K562 (cell line): ENCODE measurements at regions not wholly inside any gene's neighbourhood (a gene's known extent, or its start where the extent isn't known, plus 50 kb on each side); places are given as distances from the start of the nearest gene placed in this dataset.
A peak's percentile ranks its signal among the peaks of the same experiment; 100 is the strongest.

Source experiments
- ATAC-seq: fragments of 200-7000 bp; cut with Tn5 transposase; 3 replicates; pipeline ENCODE4 v1.9.1; 2020; ENCODE audit warnings: moderate library complexity
- BruUV-seq: library from RNA; stranded (reverse); fragments of 400-500 nt; replicated peaks from 2 replicates; lab custom pipeline; 2021; lab: Mats Ljungman, UMichigan
- CTCF ChIA-PET: fragments of 300-600 bp; formaldehyde crosslinking; extraction: SDS; loops from one replicate; lab custom pipeline; 2021; ENCODE audit warnings: low intra/inter-chr PET ratio; lab: Yijun Ruan, JAX
- POLR2A ChIA-PET: fragments of 300-600, 350-650 bp; sonication (Branson Sonifier 250); formaldehyde crosslinking; extraction: SDS; loops from one replicate; lab custom pipeline; 2021; ENCODE audit warnings: antibody characterized with exemption, inconsistent platforms; lab: Yijun Ruan, JAX
- DNase-seq, 4 experiments: peaks; one replicate each; pipeline versions ENCODE4 v3.0.0 to v3.0.0-alpha.2; 2011 to 2018; ENCODE audit warnings: low spot score in 3 of 4, mixed read lengths in 3 of 4; ENCODE audit errors: extremely low read depth in 1 of 4
- FAIRE-seq: peaks from 2 replicates; lab custom pipeline; 2011; peaks lifted over from hg19 to GRCh38; lab: Jason Lieb, UNC
- H2AFZ ChIP-seq: 2 replicates; pipeline ENCODE4 v1.6.0; 2011; ENCODE audit warnings: low read depth, low read length, control low read depth, inconsistent platforms
- H3K27ac ChIP-seq: fragments of 200-600 bp; 3 replicates; pipeline ENCODE4 v1.8.0; 2011; ENCODE audit warnings: low read depth, mild to moderate bottlenecking, control low read depth, inconsistent platforms, low read length, moderate library complexity, mixed read lengths; ENCODE audit errors: extremely low read depth
- H3K27me3 ChIP-seq, 2 experiments: fragments of 300-600 bp in 1 of 2; 2 replicates in 1 of 2; 3 replicates in 1 of 2; pipeline versions ENCODE4 v1.6.0 to v1.8.0; 2011; ENCODE audit warnings: inconsistent platforms in 2 of 2, low read length in 2 of 2, mild to moderate bottlenecking in 1 of 2, mixed read lengths in 1 of 2, moderate library complexity in 1 of 2; ENCODE audit not compliant: control insufficient read depth in 2 of 2, insufficient read depth in 2 of 2
- H3K36me3 ChIP-seq: fragments of 300-600 bp; 3 replicates; pipeline ENCODE4 v1.8.0; 2011; ENCODE audit warnings: mild to moderate bottlenecking, low read length, inconsistent platforms; ENCODE audit not compliant: control insufficient read depth, insufficient read depth
- H3K4me1 ChIP-seq, 2 experiments: fragments of 200-600 bp in 1 of 2; replicated peaks in 1 of 2; 2 replicates in 1 of 2; 3 replicates in 1 of 2; pipeline versions ENCODE4 v1.5.1 to v1.8.0; 2011; ENCODE audit warnings: inconsistent platforms in 2 of 2, low read length in 2 of 2, mild to moderate bottlenecking in 1 of 2, mixed read lengths in 1 of 2, moderate library complexity in 1 of 2; ENCODE audit not compliant: control insufficient read depth in 2 of 2, insufficient read depth in 2 of 2
- H3K4me2 ChIP-seq: 2 replicates; pipeline ENCODE4 v1.6.1; 2011; ENCODE audit warnings: low read length, control low read depth, inconsistent platforms, mixed read lengths; ENCODE audit not compliant: insufficient read depth
- H3K4me3 ChIP-seq: fragments of 200-600 bp; sonication (generic), shearing (Covaris generic); 2 replicates; pipeline ENCODE4 v1.5.1; 2016; ENCODE audit warnings: control low read depth, inconsistent platforms
- H3K79me2 ChIP-seq: fragments of 200-600 bp; 3 replicates; pipeline ENCODE4 v1.8.0; 2011; ENCODE audit warnings: low read length, inconsistent platforms; ENCODE audit not compliant: control insufficient read depth, insufficient read depth
- H3K9ac ChIP-seq, 2 experiments: 2 replicates each; pipeline versions ENCODE4 v1.6.0 to v1.6.1; 2011; ENCODE audit warnings: low read depth in 2 of 2, low read length in 2 of 2, control low read depth in 1 of 2, inconsistent platforms in 1 of 2, mild to moderate bottlenecking in 1 of 2, mixed read lengths in 1 of 2; ENCODE audit not compliant: insufficient read depth in 1 of 2
- H3K9me1 ChIP-seq: one replicate; pipeline ENCODE4 v1.6.0; 2011; ENCODE audit warnings: inconsistent platforms, mild to moderate bottlenecking, low read length, moderate library complexity; ENCODE audit not compliant: control insufficient read depth, insufficient read depth
- H3K9me3 ChIP-seq: replicated peaks from 2 replicates; pipeline ENCODE4 v1.5.1; 2011; ENCODE audit warnings: low read depth, low read length, inconsistent platforms; ENCODE audit not compliant: control insufficient read depth, insufficient read depth
- H4K20me1 ChIP-seq: replicated peaks from 2 replicates; pipeline ENCODE4 v1.6.1; 2011; ENCODE audit warnings: low read length, inconsistent platforms, mixed read lengths; ENCODE audit not compliant: control insufficient read depth, insufficient read depth
- BACH1 ChIP-seq: fragments of 200-800 bp; sonication (Bioruptor generic); IDR thresholded peaks from 2 replicates; pipeline ENCODE4 v1.6.1; 2016; ENCODE audit warnings: missing genetic modification characterization, missing compliant biosample characterization
- CREBBP ChIP-seq: IDR thresholded peaks from one replicate; pipeline ENCODE4 v1.6.1; 2012; ENCODE audit warnings: low read depth, mild to moderate bottlenecking, control low read depth, inconsistent platforms, low read length
- FOXM1 ChIP-seq, 2 experiments: fragments of 450-650 bp in 1 of 2; sonication (generic) in 1 of 2; formaldehyde crosslinking in 1 of 2; IDR thresholded peaks; 2 replicates each; pipeline versions ENCODE4 v1.6.1 to v1.9.0; 2017 to 2022; ENCODE audit warnings: low read depth in 2 of 2, mild to moderate bottlenecking in 2 of 2, missing genetic modification reagents in 1 of 2, moderate library complexity in 1 of 2
- HCFC1 ChIP-seq: IDR thresholded peaks from 2 replicates; pipeline ENCODE4 v1.6.1; 2012; ENCODE audit warnings: low read depth, low read length, improper control_type of control experiment
- HDAC6 ChIP-seq: IDR thresholded peaks from 2 replicates; pipeline ENCODE4 v1.6.1; 2012; ENCODE audit warnings: low read depth, mild to moderate bottlenecking, control low read depth, inconsistent platforms, low read length, moderate library complexity
- IFI16 ChIP-seq: fragments of 250-450 bp; sonication (Bioruptor Pico); IDR thresholded peaks from 2 replicates; pipeline ENCODE4 v2.1.2; 2022; ENCODE audit warnings: mild to moderate bottlenecking, inconsistent platforms
- MCM7 ChIP-seq, 2 experiments: fragments of 450-650 bp; IDR thresholded peaks; 2 replicates each; pipeline ENCODE4 v1.6.1; 2016 to 2018
- POU5F1 ChIP-seq: fragments of 150-350 bp; IDR thresholded peaks from 2 replicates; pipeline ENCODE4 v1.6.1; 2014; ENCODE audit warnings: borderline replicate concordance, low read length, low read depth, mild to moderate bottlenecking; ENCODE audit not compliant: partially characterized antibody
- PRMT5 ChIP-seq: sonication (generic); formaldehyde crosslinking; IDR thresholded peaks from 2 replicates; pipeline ENCODE4 v1.5.0; 2020; ENCODE audit warnings: missing genetic modification reagents
- RFX1 ChIP-seq: fragments of 450-650 bp; IDR thresholded peaks from 2 replicates; pipeline ENCODE4 v1.6.1; 2016; ENCODE audit warnings: mild to moderate bottlenecking, moderate library complexity
- TEAD2 ChIP-seq: fragments of 450-650 bp; IDR thresholded peaks from 2 replicates; pipeline ENCODE4 v1.6.1; 2016; ENCODE audit warnings: missing genetic modification characterization, control low read depth, missing compliant biosample characterization
- YY1 ChIP-seq, 3 experiments: IDR thresholded peaks; 2 replicates each; pipeline ENCODE4 v1.6.1; 2011; ENCODE audit warnings: low read length in 2 of 3, mild to moderate bottlenecking in 2 of 3, moderate library complexity in 2 of 3, borderline replicate concordance in 1 of 3, control low read depth in 1 of 3, low read depth in 1 of 3; ENCODE audit not compliant: insufficient read depth in 3 of 3, insufficient replicate concordance in 2 of 3, control insufficient read depth in 1 of 3, insufficient read length in 1 of 3; ENCODE audit errors: extremely low read depth in 1 of 3
- ZC3H11A ChIP-seq: IDR thresholded peaks from 2 replicates; pipeline ENCODE4 v1.6.1; 2012; ENCODE audit warnings: low read depth, low read length, improper control_type of control experiment
- ZFPM2 ChIP-seq: fragments of 250-450 bp; sonication (Bioruptor Pico); IDR thresholded peaks from 2 replicates; pipeline ENCODE4 v1.5.1; 2022; ENCODE audit warnings: mild to moderate bottlenecking
- ZNF77 ChIP-seq: fragments of 250-450 bp; sonication (Bioruptor Pico); IDR thresholded peaks from 2 replicates; pipeline ENCODE4 v1.5.0; 2020
- ZNF79 ChIP-seq: fragments of 250-450 bp; sonication (Bioruptor Pico); IDR thresholded peaks from 2 replicates; pipeline ENCODE4 v1.4.0; 2020; ENCODE audit warnings: low read depth, mild to moderate bottlenecking, moderate library complexity
- WGBS: fragments of 100-300 bp; shearing (Covaris generic); methylation state at CpG from one replicate; pipeline ENCODE4 v1.1.6; 2016; ENCODE audit warnings: low coverage, mixed read lengths; ENCODE audit not compliant: insufficient coverage; ENCODE audit errors: missing lambda C conversion rate; 5-methylcytosine and 5-hydroxymethylcytosine counted together
- in situ Hi-C: fragments of 300-500 bp; cut with MboI; formaldehyde crosslinking; loops from 4 replicates; pipeline ENCODE4 v1.15.0; 2018; ENCODE audit warnings: inconsistent platforms, mixed read lengths
- intact Hi-C: fragments of 100-400 bp; cut with micrococcal nuclease; formaldehyde crosslinking; loops from 2 replicates; pipeline ENCODE4 v1.14.2; 2022
- TF ChIP-seq, protein P1 (sequence below): sonication (generic); formaldehyde crosslinking; IDR thresholded peaks from 2 replicates; pipeline ENCODE4 v1.8.0; 2022; ENCODE audit warnings: mild to moderate bottlenecking, missing genetic modification reagents, borderline replicate concordance
- TF ChIP-seq, protein P2 (sequence below): fragments of 200-800 bp; sonication (Bioruptor generic); IDR thresholded peaks from 2 replicates; pipeline ENCODE4 v1.6.1; 2017; ENCODE audit warnings: missing genetic modification characterization, missing compliant biosample characterization
- TF ChIP-seq, protein P3 (sequence below): sonication (generic); formaldehyde crosslinking; IDR thresholded peaks from 2 replicates; pipeline ENCODE4 v1.8.0; 2022; ENCODE audit warnings: mild to moderate bottlenecking, low read depth, missing genetic modification reagents

DNA sequence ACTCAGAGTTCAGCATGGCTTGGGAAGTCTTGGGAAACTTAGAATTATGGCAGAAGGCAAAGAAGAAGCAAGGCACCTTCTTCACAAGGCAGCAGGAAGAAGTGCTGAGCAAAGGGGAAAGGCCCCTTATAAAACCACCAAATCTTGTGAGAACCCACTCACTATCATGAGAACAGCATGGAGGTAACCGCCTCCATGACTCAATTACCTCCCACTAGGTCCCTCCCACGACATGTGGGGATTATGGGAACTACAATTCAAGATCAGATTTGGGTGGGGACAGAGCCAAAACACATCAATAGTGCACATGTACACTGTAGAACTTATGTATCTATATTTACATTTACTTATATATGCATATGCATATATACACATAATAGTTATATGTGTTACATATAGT lies 565.3 kb upstream of the NR2F2 start:
- no peak overlapping the region for H2AFZ ChIP-seq
- no peaks in the 10 kb centered on the region; a peak in 1 of 5 replicates for H3K4me1 ChIP-seq
- no peak overlapping the region for H3K27ac ChIP-seq
- DNase-seq: peak in 1 of 4 experiments; percentile 8
- ChIA-PET CTCF (no interaction called here), POLR2A (no interaction called here)
- H3K27me3 ChIP-seq: no peaks in the 10 kb centered on the region
- intact Hi-C loops: no loop called here
- peaks cover 5% of the 10 kb centered on the region; the same call in 1 of the 3 replicates for H3K36me3 ChIP-seq
- no TSS peak for BruUV-seq
- H3K4me3 ChIP-seq: no peak overlapping the region
- WGBS: 67% methylated on average over 2 of the region's 2 CpGs
- no peaks in the 10 kb centered on the region for H4K20me1 ChIP-seq
- in situ Hi-C loops: no loop called here
- H3K9ac ChIP-seq: no peak overlapping the region
- H3K4me2 ChIP-seq: no peak overlapping the region
- no peaks in the 10 kb centered on the region for H3K9me3 ChIP-seq
- no peaks in the 10 kb centered on the region for H3K9me1 ChIP-seq
- FAIRE-seq: no peak
- ATAC-seq: no peak
- H3K79me2 ChIP-seq: no peaks in the 10 kb centered on the region
- no peak for TF ChIP-seq ZC3H11A
- 0 out of 2 replicates have a peak, but pooled peaks have one; percentile 25 for TF ChIP-seq FOXM1 (IDR thresholded peaks at IDR 0.05; ENCODE audit: low read depth)
- TF ChIP-seq FOXM1 (CRISPR knock-in tag; IDR thresholded peaks at IDR 0.05; ENCODE audit: low read depth): no peak
- no peak for TF ChIP-seq CREBBP
- no peak for TF ChIP-seq ZFPM2
- TF ChIP-seq, protein P1, sequence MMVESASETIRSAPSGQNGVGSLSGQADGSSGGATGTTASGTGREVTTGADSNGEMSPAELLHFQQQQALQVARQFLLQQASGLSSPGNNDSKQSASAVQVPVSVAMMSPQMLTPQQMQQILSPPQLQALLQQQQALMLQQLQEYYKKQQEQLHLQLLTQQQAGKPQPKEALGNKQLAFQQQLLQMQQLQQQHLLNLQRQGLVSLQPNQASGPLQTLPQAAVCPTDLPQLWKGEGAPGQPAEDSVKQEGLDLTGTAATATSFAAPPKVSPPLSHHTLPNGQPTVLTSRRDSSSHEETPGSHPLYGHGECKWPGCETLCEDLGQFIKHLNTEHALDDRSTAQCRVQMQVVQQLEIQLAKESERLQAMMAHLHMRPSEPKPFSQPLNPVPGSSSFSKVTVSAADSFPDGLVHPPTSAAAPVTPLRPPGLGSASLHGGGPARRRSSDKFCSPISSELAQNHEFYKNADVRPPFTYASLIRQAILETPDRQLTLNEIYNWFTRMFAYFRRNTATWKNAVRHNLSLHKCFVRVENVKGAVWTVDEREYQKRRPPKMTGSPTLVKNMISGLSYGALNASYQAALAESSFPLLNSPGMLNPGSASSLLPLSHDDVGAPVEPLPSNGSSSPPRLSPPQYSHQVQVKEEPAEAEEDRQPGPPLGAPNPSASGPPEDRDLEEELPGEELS (CRISPR knock-in tag): no peak
- no peak for TF ChIP-seq PRMT5 (CRISPR knock-in tag)
- TF ChIP-seq YY1 (IDR thresholded peaks at IDR 0.05; ENCODE audit: borderline replicate concordance in 1 of 3, control insufficient read depth in 1 of 3, extremely low read depth in 1 of 3, insufficient read depth in 3 of 3, insufficient read length in 1 of 3, insufficient replicate concordance in 2 of 3, low read depth in 1 of 3, low read length in 2 of 3): peak in 1 of 3 experiments; percentile 13
- TF ChIP-seq, protein P2, sequence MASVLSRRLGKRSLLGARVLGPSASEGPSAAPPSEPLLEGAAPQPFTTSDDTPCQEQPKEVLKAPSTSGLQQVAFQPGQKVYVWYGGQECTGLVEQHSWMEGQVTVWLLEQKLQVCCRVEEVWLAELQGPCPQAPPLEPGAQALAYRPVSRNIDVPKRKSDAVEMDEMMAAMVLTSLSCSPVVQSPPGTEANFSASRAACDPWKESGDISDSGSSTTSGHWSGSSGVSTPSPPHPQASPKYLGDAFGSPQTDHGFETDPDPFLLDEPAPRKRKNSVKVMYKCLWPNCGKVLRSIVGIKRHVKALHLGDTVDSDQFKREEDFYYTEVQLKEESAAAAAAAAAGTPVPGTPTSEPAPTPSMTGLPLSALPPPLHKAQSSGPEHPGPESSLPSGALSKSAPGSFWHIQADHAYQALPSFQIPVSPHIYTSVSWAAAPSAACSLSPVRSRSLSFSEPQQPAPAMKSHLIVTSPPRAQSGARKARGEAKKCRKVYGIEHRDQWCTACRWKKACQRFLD: no peak
- no peak for TF ChIP-seq POU5F1
- no peak for TF ChIP-seq MCM7 (IDR thresholded peaks at IDR 0.05)
- no peak for TF ChIP-seq HDAC6
- TF ChIP-seq, protein P3, sequence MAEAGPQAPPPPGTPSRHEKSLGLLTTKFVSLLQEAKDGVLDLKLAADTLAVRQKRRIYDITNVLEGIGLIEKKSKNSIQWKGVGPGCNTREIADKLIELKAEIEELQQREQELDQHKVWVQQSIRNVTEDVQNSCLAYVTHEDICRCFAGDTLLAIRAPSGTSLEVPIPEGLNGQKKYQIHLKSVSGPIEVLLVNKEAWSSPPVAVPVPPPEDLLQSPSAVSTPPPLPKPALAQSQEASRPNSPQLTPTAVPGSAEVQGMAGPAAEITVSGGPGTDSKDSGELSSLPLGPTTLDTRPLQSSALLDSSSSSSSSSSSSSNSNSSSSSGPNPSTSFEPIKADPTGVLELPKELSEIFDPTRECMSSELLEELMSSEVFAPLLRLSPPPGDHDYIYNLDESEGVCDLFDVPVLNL (CRISPR knock-in tag): no peak
- TF ChIP-seq TEAD2: no peak
- TF ChIP-seq HCFC1: no peak
- no peak for TF ChIP-seq ZNF77
- TF ChIP-seq ZNF79 (CRISPR knock-in tag): no peak
- no peak for TF ChIP-seq RFX1
- TF ChIP-seq BACH1 (tag): no peak
- TF ChIP-seq IFI16 (CRISPR knock-in tag): no peak
